ENCODE measurements at regions not wholly inside any gene's neighbourhood (a gene's known extent, or its start where the extent isn't known, plus 50 kb on each side); places are given as distances from the start of the nearest gene placed in this dataset.

- no peak for DNase-seq
Observed at GRCh38 chr7:155360495-155361345, 63.0 kb downstream of the INSIG1 start.

GRCh38 chr7:155361346-155361680, 63.6 kb downstream of the INSIG1 start:
- no peak for DNase-seq

GRCh38 chr7:155361947-155362346, 64.3 kb downstream of the INSIG1 start:
- DNase-seq = no peak

- DNase-seq = no peak
Observed at GRCh38 chr7:155362380-155363145, 64.9 kb downstream of the INSIG1 start.

- no peak for DNase-seq
Observed at GRCh38 chr7:155363146-155363539, 65.5 kb downstream of the INSIG1 start.

GRCh38 chr7:155363852-155364600, 66.3 kb downstream of the INSIG1 start:
- no peak for DNase-seq

- no peak for DNase-seq
Observed at GRCh38 chr7:155365146-155365874, 67.6 kb downstream of the INSIG1 start.

- no peak for DNase-seq
Observed at GRCh38 chr7:155368894-155369600, 71.4 kb downstream of the INSIG1 start.

GRCh38 chr7:155369766-155370165, 72.1 kb downstream of the INSIG1 start:
- DNase-seq = no peak

- DNase-seq = no peak
Observed at GRCh38 chr7:155371331-155371883, 73.7 kb downstream of the INSIG1 start.

GRCh38 chr7:155371884-155372781, 74.5 kb downstream of the INSIG1 start:
- DNase-seq = no peak

GRCh38 chr7:155372782-155373358, 75.2 kb downstream of the INSIG1 start:
- no peak for DNase-seq

- no peak for DNase-seq
Observed at GRCh38 chr7:155373359-155374273, 75.9 kb downstream of the INSIG1 start.

- DNase-seq = no peak
Observed at GRCh38 chr7:155374276-155375252, 76.9 kb downstream of the INSIG1 start.

GRCh38 chr7:155375337-155376277, 77.9 kb downstream of the INSIG1 start:
- DNase-seq = no peak

- no peak for DNase-seq
Observed at GRCh38 chr7:155377071-155377837, 79.6 kb downstream of the INSIG1 start.

Measured in stimulated activated CD4-positive, alpha-beta T cell treated with anti-CD3 and anti-CD28 coated beads, Interleukin-2, amount 100 ng/mL, for 48 hours (primary cell).